ENCODE measurements at regions not wholly inside any gene's neighbourhood (a gene's known extent, or its start where the extent isn't known, plus 50 kb on each side); places are given as distances from the start of the nearest gene placed in this dataset.

GRCh38 chr12:25811656-25812126, 146.8 kb upstream of the RASSF8 start:
- H3K4me1 Mint-ChIP-seq (ENCODE audit: low read depth): no peaks in the 10 kb centered on the region
- H3K9me3 Mint-ChIP-seq: peaks cover 8% of the 10 kb centered on the region
- intact Hi-C loops (cut with micrococcal nuclease): no loop called here
- H3K27ac Mint-ChIP-seq: no peak overlapping the region
- no peaks in the 10 kb centered on the region for H3K27me3 Mint-ChIP-seq
- H3K36me3 Mint-ChIP-seq (ENCODE audit: low read depth): no peaks in the 10 kb centered on the region
- H3K4me3 Mint-ChIP-seq: no peak overlapping the region

DNA sequence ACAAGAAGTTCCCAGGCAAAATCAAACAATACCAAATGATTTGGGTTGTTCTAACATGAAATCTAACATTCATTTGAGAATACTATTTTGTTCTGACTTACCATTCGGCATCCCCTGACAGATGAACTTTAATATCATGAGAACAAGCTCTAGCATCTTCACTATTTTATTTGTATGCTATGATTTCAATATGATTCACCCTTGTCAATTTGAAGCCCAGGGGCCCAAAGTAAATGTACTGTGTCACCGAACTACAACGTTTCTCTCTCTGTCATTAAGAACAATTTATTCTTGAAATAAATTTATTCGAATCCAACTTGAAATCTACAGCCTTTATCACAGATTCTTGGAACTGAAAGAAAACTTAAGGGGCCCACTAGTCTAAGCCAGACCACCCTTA, 146.2 kb upstream of the RASSF8 start:
- Mint-ChIP-seq H3K9me3 (peaks cover 8% of the 10 kb centered on the region), H3K4me3 (no peak overlapping the region), H3K36me3 (ENCODE audit: low read depth) (no peaks in the 10 kb centered on the region), H3K4me1 (ENCODE audit: low read depth) (no peaks in the 10 kb centered on the region), H3K27ac (no peak overlapping the region), H3K27me3 (no peaks in the 10 kb centered on the region)
- intact Hi-C loops (cut with micrococcal nuclease): no loop called here

DNA sequence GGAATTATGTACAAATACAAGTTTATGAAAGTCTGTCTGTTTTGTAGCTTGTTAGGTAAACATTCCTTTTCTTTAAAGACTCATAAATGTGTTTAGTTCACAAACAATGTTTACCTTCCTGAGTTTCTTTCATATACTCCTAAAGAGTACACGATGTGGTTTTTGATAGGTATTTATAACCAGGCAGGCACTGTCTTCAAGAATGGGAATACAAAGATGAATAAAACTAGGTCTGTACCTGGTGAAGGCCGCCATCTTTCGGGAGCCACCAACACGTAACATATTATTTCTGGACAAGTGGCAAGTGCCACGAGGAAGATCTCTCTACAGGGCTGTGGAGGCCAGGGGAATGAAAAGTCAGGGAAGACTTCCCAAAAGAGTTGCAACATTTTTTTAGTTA, 144.6 kb upstream of the RASSF8 start:
- Mint-ChIP-seq H3K27me3 (no peaks in the 10 kb centered on the region), H3K27ac (no peak overlapping the region), H3K9me3 (peaks cover 3% of the 10 kb centered on the region), H3K4me1 (ENCODE audit: low read depth) (no peaks in the 10 kb centered on the region), H3K4me3 (no peak overlapping the region), H3K36me3 (ENCODE audit: low read depth) (no peaks in the 10 kb centered on the region)
- intact Hi-C loops (cut with micrococcal nuclease): no loop called here

DNA sequence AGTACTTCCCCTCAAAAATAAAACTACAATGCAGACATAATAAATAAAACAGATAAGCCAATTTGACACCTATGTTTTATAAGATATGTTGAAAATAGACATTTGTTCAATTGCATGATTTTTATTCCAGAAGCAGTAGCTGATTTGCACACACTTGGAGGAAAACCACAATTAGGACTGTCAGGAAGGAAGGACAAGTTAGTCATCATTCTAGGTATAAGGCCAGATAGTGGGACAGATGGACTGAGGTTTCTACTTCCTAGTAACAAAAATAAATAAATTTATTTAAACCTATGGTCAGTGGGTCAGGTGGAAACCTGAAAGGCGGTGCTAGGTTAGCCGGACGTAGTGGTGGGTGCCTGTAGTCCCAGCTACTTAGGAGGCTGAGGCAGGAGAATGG, 141.8 kb upstream of the RASSF8 start:
- no peak overlapping the region for H3K27ac Mint-ChIP-seq
- no peaks in the 10 kb centered on the region for H3K36me3 Mint-ChIP-seq (ENCODE audit: low read depth)
- H3K4me1 Mint-ChIP-seq (ENCODE audit: low read depth): no peaks in the 10 kb centered on the region
- no peaks in the 10 kb centered on the region for H3K27me3 Mint-ChIP-seq
- H3K9me3 Mint-ChIP-seq: no peaks in the 10 kb centered on the region
- intact Hi-C loops (cut with micrococcal nuclease): no loop called here
- no peak overlapping the region for H3K4me3 Mint-ChIP-seq

DNA sequence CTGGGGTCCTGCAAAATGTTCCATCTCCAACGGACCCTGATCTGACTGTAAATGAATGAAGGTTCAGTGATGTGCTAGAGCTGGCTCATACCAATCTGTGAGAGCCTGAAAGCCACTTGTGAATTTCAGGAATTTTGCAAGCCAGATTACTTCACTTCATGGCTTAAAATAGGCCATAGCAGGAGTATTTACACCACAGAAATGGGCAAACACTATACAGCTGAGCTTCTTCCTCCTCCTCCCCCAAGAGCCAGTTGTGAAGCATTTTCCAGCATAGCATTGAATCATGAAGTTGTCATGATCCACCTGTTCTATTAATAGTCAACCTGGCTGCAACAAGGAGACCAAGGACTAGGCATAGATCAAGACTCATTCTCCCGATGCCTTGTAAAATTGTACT, 141.3 kb upstream of the RASSF8 start:
- H3K27me3 Mint-ChIP-seq: no peaks in the 10 kb centered on the region
- intact Hi-C loops (cut with micrococcal nuclease): no loop called here
- no peaks in the 10 kb centered on the region for H3K4me1 Mint-ChIP-seq (ENCODE audit: low read depth)
- no peaks in the 10 kb centered on the region for H3K9me3 Mint-ChIP-seq
- no peak overlapping the region for H3K4me3 Mint-ChIP-seq
- H3K27ac Mint-ChIP-seq: no peak overlapping the region
- H3K36me3 Mint-ChIP-seq (ENCODE audit: low read depth): no peaks in the 10 kb centered on the region

GRCh38 chr12:25818596-25819390, 139.7 kb upstream of the RASSF8 start:
- H3K9me3 Mint-ChIP-seq: no peaks in the 10 kb centered on the region
- no peaks in the 10 kb centered on the region for H3K27me3 Mint-ChIP-seq
- H3K4me3 Mint-ChIP-seq: no peak overlapping the region
- H3K36me3 Mint-ChIP-seq (ENCODE audit: low read depth): no peaks in the 10 kb centered on the region
- intact Hi-C loops (cut with micrococcal nuclease): no loop called here
- no peak overlapping the region for H3K27ac Mint-ChIP-seq
- H3K4me1 Mint-ChIP-seq (ENCODE audit: low read depth): no peaks in the 10 kb centered on the region

GRCh38 chr12:25819691-25820090, 138.8 kb upstream of the RASSF8 start:
- no peaks in the 10 kb centered on the region for H3K9me3 Mint-ChIP-seq
- H3K4me3 Mint-ChIP-seq: no peak overlapping the region
- no peak overlapping the region for H3K27ac Mint-ChIP-seq
- no peaks in the 10 kb centered on the region for H3K27me3 Mint-ChIP-seq
- no peaks in the 10 kb centered on the region for H3K4me1 Mint-ChIP-seq (ENCODE audit: low read depth)
- intact Hi-C loops (cut with micrococcal nuclease): no loop called here
- H3K36me3 Mint-ChIP-seq (ENCODE audit: low read depth): no peaks in the 10 kb centered on the region

DNA sequence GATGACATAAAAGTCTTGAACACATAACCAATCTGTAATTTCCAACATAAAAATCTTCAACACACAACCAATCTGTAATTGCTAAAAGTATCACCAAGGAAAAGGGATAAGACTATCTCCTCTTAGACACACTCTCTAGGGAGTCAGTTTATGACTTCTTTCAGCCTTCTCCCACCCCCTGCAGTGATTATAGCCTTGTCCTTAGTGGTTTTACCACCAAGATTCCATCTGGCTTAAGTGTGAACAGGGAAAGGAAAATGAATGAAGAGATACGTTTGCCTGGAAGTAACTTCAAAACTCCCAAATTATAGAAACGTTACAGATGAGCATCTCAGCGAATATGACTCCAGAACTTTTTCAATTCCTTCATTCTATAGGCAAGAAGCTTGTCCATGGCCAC, 136.2 kb upstream of the RASSF8 start:
- no peaks in the 10 kb centered on the region for H3K36me3 Mint-ChIP-seq (ENCODE audit: low read depth)
- intact Hi-C loops (cut with micrococcal nuclease): no loop called here
- H3K27me3 Mint-ChIP-seq: no peaks in the 10 kb centered on the region
- H3K27ac Mint-ChIP-seq: no peak overlapping the region
- no peaks in the 10 kb centered on the region for H3K4me1 Mint-ChIP-seq (ENCODE audit: low read depth)
- H3K9me3 Mint-ChIP-seq: no peaks in the 10 kb centered on the region
- no peak overlapping the region for H3K4me3 Mint-ChIP-seq

GRCh38 chr12:25824734-25825133, 133.7 kb upstream of the RASSF8 start:
- intact Hi-C loops (cut with micrococcal nuclease): no loop called here

DNA sequence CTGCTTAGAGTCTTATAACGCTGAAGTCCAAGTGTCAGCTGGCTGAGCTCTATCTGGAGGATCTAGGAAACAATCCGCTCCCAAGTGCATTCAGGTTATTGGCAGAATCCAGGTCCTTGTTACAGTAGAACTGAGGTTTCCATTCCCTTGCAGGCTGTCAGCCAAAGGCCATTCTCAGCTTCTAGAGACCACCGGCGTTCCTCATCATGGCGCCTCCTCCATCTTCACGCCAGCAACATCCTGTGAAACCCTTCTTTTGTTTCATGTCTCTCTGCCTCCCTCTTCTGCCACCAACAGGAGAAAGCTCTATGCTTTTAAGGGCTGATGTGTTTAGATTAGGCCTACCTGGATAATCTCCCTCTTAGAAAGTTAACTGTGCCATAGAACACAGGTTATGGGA, 133.0 kb upstream of the RASSF8 start:
- H3K27ac Mint-ChIP-seq: no peak overlapping the region
- H3K36me3 Mint-ChIP-seq (ENCODE audit: low read depth): no peaks in the 10 kb centered on the region
- intact Hi-C loops (cut with micrococcal nuclease): no loop called here
- no peaks in the 10 kb centered on the region for H3K9me3 Mint-ChIP-seq
- no peak overlapping the region for H3K4me3 Mint-ChIP-seq
- no peaks in the 10 kb centered on the region for H3K4me1 Mint-ChIP-seq (ENCODE audit: low read depth)
- H3K27me3 Mint-ChIP-seq: no peaks in the 10 kb centered on the region

More at GRCh38 chr12:25824734-25825133, 133.7 kb upstream of the RASSF8 start:
- H3K27ac Mint-ChIP-seq: no peak overlapping the region
- H3K9me3 Mint-ChIP-seq: no peaks in the 10 kb centered on the region
- no peaks in the 10 kb centered on the region for H3K27me3 Mint-ChIP-seq
- no peak overlapping the region for H3K4me3 Mint-ChIP-seq
- no peaks in the 10 kb centered on the region for H3K4me1 Mint-ChIP-seq (ENCODE audit: low read depth)
- H3K36me3 Mint-ChIP-seq (ENCODE audit: low read depth): no peaks in the 10 kb centered on the region

GRCh38 chr12:25827141-25827540, 131.3 kb upstream of the RASSF8 start:
- Mint-ChIP-seq H3K36me3 (ENCODE audit: low read depth) (no peaks in the 10 kb centered on the region), H3K27me3 (no peaks in the 10 kb centered on the region), H3K9me3 (no peaks in the 10 kb centered on the region), H3K4me3 (no peak overlapping the region), H3K4me1 (ENCODE audit: low read depth) (no peaks in the 10 kb centered on the region), H3K27ac (no peak overlapping the region)
- intact Hi-C loops (cut with micrococcal nuclease): no loop called here

DNA sequence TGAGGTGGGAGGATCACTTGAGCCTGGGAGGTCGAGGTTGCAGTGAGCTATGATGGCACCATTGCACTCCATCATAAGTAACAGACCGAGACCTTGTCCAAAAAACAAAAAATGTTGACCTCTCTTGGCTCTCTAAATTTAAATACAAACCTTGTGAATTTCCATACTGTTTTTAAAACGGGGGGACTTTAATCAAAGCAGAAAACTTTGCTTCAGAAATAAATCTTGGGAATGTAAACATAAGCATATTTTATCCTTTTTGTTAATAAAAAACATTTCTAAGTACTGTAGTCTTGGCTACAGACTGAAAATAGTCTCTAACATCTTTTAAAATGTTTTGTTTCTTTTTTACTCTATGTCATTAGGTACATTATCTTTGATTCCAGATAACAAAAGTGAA, 130.7 kb upstream of the RASSF8 start:
- H3K9me3 Mint-ChIP-seq: no peaks in the 10 kb centered on the region
- intact Hi-C loops (cut with micrococcal nuclease): no loop called here
- no peaks in the 10 kb centered on the region for H3K4me1 Mint-ChIP-seq (ENCODE audit: low read depth)
- no peaks in the 10 kb centered on the region for H3K27me3 Mint-ChIP-seq
- no peak overlapping the region for H3K27ac Mint-ChIP-seq
- no peak overlapping the region for H3K4me3 Mint-ChIP-seq
- H3K36me3 Mint-ChIP-seq (ENCODE audit: low read depth): no peaks in the 10 kb centered on the region

DNA sequence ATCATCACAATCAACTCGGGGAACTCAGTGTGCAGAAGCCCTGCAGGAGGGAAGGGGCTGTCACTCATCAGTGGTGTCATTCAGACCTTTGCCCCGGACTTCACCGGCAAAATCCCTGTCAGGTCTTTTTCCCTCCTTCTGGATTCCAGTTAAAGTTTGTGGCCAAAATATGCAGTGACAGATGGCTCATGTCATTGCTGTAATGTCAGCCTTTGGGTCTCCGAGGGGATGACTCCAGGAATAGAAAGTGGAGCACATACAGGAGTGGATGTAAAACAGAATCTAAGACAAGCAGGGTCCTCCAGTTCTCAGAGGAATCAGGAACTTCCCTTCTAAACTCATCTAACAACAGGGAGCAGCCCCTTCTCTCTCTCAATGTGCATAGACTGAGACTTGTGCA, 130.3 kb upstream of the RASSF8 start:
- Mint-ChIP-seq H3K4me3 (no peak overlapping the region), H3K9me3 (no peaks in the 10 kb centered on the region), H3K27me3 (no peaks in the 10 kb centered on the region), H3K4me1 (ENCODE audit: low read depth) (no peaks in the 10 kb centered on the region), H3K27ac (no peak overlapping the region), H3K36me3 (ENCODE audit: low read depth) (no peaks in the 10 kb centered on the region)
- intact Hi-C loops (cut with micrococcal nuclease): no loop called here

DNA sequence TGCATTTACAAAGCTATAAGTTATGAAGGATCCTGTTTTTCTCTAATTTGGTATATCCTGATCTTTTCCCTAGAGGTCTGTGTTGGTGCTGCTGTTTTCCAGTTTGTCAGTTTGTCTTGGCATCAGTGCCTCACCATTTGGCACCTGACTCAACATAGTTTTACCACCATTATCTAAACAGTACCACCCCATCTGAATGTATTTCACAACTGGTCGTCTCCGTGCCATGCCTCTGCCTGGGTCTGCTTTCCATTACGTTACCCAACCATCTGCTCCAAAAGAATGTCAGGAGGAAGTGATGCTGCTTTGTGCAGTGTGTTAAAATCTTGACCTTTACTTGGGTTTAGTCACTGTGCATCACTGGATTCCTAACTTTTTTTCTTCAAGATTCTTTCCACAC, 129.3 kb upstream of the RASSF8 start:
- no peaks in the 10 kb centered on the region for H3K4me1 Mint-ChIP-seq (ENCODE audit: low read depth)
- H3K4me3 Mint-ChIP-seq: no peak overlapping the region
- intact Hi-C loops (cut with micrococcal nuclease): no loop called here
- no peaks in the 10 kb centered on the region for H3K36me3 Mint-ChIP-seq (ENCODE audit: low read depth)
- H3K27ac Mint-ChIP-seq: no peak overlapping the region
- H3K27me3 Mint-ChIP-seq: no peaks in the 10 kb centered on the region
- H3K9me3 Mint-ChIP-seq: no peaks in the 10 kb centered on the region

DNA sequence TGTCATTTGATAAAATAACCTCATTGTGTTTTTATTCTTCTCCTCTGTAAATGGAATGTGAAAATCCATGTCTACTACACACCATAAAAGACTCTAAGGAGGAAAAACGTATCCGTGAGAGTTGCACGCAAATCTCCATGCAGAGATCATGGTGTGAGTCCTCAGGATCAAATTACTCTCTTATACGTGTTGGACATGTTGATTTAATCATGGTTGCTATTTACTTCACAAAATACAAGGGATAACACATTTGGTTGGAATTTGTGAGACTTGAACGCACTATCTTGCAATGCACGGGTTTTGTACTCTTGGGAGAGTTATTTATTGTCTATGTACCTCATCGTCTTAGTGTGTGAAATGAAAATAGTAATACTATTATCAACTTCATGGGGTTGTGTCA, 128.0 kb upstream of the RASSF8 start:
- Mint-ChIP-seq H3K36me3 (ENCODE audit: low read depth) (no peaks in the 10 kb centered on the region), H3K27ac (no peak overlapping the region), H3K9me3 (no peaks in the 10 kb centered on the region), H3K4me1 (ENCODE audit: low read depth) (no peaks in the 10 kb centered on the region), H3K27me3 (no peaks in the 10 kb centered on the region), H3K4me3 (no peak overlapping the region)
- intact Hi-C loops (cut with micrococcal nuclease): no loop called here

Measured in dendritic cell treated with granulocyte-macrophage colony-stimulating factor and Interleukin-4, amounts not matched to agents 40 ng/mL and 50 ng/mL, for 4 days (primary cell).